DMS153 treated with DMSO at 0.1 percent for 48 hours (cell line): ENCODE measurements at regions not wholly inside any gene's neighbourhood (a gene's known extent, or its start where the extent isn't known, plus 50 kb on each side); places are given as distances from the start of the nearest gene placed in this dataset.

Experiments used
- DNase-seq: peaks from one replicate; lab custom pipeline; 2025; ENCODE audit not compliant: unreplicated experiment; lab: John Stamatoyannopoulos, UW

DNA sequence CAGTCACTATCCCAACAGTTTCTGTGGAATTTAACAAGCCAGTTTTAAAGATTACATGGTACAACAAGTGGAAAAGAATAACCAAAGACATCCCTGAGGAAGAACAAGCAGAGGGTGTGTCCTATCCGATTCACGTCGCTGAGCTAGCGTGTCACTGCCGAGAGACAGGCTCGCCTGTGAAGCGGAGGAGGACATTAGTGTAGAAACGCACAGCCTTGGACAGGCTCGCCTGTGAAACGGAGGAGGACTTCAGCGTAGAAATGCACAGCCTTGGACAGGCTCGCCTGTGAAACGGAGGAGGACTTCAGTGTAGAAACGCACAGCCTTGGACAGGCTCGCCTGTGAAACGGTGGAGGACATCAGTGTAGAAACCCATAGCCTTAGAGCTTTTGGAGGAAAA, 52.7 kb upstream of the INPP5A start:
- no peak for DNase-seq

GRCh38 chr10:132485391-132485790, 52.2 kb upstream of the INPP5A start:
- DNase-seq = no peak

DNA sequence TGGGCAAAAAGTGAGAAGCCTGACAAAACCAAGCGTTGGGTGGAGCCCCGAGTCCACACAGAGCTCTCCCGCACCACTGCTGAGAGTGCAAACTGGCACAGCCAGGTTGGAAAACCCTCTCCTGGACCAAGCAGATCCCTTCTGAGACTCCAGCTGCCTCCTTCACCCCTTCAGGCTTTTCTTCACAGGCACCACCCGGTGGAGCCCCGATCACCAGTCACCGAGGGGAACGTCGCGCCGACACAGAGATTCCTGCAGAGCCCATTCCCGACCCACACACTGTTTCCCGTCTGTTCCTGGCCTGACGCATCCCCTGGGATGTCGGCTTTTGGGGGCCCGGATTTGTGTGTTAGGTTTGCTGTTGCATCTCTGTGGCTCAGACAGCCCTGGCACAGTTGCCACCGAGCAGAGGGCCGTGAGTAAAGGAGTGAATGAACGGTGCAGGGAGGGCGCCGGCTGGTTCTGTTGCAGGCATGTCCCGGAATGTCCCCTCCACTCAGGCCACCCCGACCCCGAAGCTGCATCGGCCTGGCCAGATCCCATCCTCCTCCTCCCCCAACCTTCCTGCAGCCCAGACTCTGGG, 51.0 kb upstream of the INPP5A start:
- no peak for DNase-seq

- DNase-seq = no peak
These were observed 50.1 kb upstream of the INPP5A start for GRCh38 chr10:132487241-132488135.
